GM06990 (cell line): ENCODE measurements at regions not wholly inside any gene's neighbourhood (a gene's known extent, or its start where the extent isn't known, plus 50 kb on each side); places are given as distances from the start of the nearest gene placed in this dataset.

Experiments used
- DNase-seq: peaks from one replicate; pipeline ENCODE4 v3.0.0-alpha.2; 2011; ENCODE audit not compliant: insufficient read length; ENCODE audit errors: extremely low read depth
- H3K27me3 ChIP-seq: replicated peaks from 2 replicates; pipeline ENCODE4 v1.6.0; 2011; ENCODE audit warnings: low read length; ENCODE audit not compliant: control insufficient read depth, insufficient read depth
- H3K36me3 ChIP-seq: 2 replicates; pipeline ENCODE4 v1.5.1; 2011; ENCODE audit warnings: low read length; ENCODE audit not compliant: control insufficient read depth, insufficient read depth
- H3K4me3 ChIP-seq: replicated peaks from 2 replicates; pipeline ENCODE4 v1.5.1; 2011; ENCODE audit warnings: low read depth, mild to moderate bottlenecking, control low read depth, low read length
- TF ChIP-seq, protein P1 (sequence below): IDR thresholded peaks from 2 replicates; pipeline ENCODE4 v1.5.1; 2011; ENCODE audit warnings: low read length, control low read depth, mild to moderate bottlenecking, inconsistent platforms; ENCODE audit not compliant: insufficient read depth, poor library complexity, severe bottlenecking

DNA sequence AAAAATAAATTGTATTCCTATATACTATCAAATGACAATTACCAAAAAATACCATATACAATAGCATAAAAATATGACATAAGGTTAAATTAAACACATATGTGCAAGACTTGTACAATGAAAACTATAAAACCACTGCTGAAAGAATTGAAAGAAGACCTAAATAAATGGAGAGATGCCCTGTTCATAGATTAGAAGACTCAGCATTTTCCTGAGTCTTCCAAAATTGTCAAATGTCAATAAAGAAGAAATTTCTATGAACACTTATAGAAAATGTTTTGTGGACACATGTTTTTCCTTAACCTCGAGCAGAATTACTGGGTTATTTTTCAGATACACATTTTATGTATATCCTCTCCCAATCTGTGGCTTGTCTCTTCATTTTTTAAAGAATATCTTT, 103.1 kb upstream of the DCLK2 start:
- TF ChIP-seq, protein P1, sequence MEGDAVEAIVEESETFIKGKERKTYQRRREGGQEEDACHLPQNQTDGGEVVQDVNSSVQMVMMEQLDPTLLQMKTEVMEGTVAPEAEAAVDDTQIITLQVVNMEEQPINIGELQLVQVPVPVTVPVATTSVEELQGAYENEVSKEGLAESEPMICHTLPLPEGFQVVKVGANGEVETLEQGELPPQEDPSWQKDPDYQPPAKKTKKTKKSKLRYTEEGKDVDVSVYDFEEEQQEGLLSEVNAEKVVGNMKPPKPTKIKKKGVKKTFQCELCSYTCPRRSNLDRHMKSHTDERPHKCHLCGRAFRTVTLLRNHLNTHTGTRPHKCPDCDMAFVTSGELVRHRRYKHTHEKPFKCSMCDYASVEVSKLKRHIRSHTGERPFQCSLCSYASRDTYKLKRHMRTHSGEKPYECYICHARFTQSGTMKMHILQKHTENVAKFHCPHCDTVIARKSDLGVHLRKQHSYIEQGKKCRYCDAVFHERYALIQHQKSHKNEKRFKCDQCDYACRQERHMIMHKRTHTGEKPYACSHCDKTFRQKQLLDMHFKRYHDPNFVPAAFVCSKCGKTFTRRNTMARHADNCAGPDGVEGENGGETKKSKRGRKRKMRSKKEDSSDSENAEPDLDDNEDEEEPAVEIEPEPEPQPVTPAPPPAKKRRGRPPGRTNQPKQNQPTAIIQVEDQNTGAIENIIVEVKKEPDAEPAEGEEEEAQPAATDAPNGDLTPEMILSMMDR, result no peak
- Histone ChIP-seq H3K4me3 (no peak overlapping the region), H3K36me3 (no peaks in the 10 kb centered on the region), H3K27me3 (no peaks in the 10 kb centered on the region)
- DNase-seq, result no peak

DNA sequence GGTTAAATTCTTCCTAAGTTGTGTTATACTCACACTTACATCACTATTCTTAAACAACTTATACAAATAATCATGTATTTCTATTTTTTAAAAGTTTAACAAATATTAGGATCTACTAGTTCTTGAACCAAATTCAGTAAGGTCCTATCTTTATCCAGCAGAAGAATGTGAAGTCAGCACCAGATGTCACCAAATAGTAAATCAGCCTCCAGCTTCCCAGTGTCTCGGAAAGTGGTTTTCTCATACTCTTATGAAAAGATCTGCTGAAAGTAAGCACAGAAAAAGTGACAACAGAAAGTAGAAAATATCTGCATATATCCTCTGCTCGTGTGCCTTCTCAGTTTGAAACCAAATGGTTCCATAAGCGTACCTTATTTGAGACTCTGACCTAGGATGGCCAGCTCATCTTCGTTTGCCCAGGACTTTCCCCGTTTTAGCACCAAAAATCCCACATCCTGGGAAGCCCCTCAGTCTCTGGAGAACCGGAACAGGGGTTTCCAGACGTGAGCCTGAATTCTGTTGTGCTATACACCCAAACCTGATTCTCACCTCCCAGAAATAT, 98.0 kb upstream of the DCLK2 start:
- Histone ChIP-seq H3K27me3 (no peaks in the 10 kb centered on the region), H3K4me3 (no peak overlapping the region), H3K36me3 (no peaks in the 10 kb centered on the region)
- TF ChIP-seq, protein P1, result no peak
- DNase-seq, result no peak

DNA sequence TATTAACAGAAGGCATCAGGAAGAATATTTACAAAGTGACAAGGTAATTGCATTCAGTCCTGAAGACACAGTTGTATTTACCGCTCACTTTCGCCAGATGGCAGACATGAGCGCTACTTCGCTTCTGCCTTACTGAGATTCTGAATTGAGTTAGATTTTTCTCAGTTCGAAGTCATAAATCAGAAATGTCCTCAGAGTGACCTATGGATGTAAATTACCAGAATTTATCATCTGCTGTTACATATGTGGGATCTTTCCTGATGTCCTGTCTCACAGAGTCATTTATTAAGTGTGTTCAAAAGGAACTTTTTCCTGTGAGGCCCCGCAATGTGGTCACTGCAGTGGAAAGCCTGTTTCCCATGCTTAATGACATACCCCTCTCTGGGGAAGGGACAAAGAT, 97.3 kb upstream of the DCLK2 start:
- peak; percentile 20 for DNase-seq
- no peaks in the 10 kb centered on the region for H3K36me3 ChIP-seq
- TF ChIP-seq, protein P1, result peak; percentile 71
- H3K4me3 ChIP-seq, result no peak overlapping the region
- no peaks in the 10 kb centered on the region for H3K27me3 ChIP-seq

DNA sequence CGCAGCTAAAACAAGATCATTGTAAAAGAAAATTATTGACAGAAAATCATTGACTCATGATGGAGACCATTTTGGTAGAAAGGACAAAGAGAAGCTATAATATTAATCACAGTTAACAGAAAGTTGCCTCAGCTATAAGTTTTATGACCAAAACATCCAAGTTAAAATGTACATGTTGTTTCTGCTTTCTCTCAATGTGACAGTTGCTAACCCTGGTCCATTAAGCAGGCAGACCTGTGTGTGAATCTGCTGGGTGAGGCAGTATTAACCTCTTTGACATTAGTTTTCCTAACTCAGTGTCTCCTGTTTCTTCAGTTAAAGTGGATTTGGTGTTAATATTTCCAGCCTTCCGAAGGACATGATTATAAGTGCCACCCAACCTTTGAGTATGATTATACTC, 94.8 kb upstream of the DCLK2 start:
- H3K27me3 ChIP-seq, result no peaks in the 10 kb centered on the region
- H3K36me3 ChIP-seq, result no peaks in the 10 kb centered on the region
- TF ChIP-seq, protein P1, result no peak
- H3K4me3 ChIP-seq, result no peak overlapping the region
- DNase-seq, result no peak

DNA sequence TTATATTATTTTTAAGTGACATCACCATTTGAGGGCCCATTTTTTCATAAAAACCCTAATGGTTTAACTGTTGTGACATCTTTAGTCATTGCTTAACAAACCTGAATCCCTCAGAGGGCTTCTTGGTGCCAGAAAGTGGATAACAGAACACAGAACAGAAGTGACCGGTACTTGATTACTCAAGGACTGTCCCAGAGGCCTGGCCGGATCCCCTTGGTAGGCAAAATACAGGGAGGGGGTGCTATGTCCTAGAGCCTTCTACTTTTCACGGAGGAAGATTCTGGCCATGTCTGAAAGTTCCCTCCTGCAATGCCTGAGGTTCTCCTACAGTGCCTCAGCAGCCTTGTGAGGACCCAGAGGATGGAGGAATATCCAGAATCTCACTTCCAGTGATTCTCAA, 94.3 kb upstream of the DCLK2 start:
- H3K4me3 ChIP-seq, result no peak overlapping the region
- H3K27me3 ChIP-seq, result no peaks in the 10 kb centered on the region
- no peak for DNase-seq
- TF ChIP-seq, protein P1, result no peak
- no peaks in the 10 kb centered on the region for H3K36me3 ChIP-seq

DNA sequence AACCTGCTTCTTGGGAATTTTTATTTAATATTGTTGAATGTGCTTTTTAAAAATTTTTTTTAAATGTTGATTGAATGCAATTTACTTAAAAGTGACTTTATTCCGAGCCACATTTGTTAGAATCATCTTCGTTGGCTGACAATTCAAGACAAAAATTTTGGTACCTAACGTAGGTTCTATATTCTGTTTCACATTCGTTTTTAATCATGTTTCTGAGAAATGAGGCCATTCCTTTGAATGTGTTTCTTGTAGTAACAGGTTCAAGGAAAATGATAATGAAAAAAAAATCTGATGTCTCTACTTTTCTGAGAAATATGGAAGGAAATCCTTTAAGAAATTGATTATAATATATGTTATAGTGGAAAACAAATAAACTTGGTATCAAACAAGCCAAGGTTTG, 92.3 kb upstream of the DCLK2 start:
- H3K27me3 ChIP-seq, result no peaks in the 10 kb centered on the region
- DNase-seq, result no peak
- H3K36me3 ChIP-seq, result no peaks in the 10 kb centered on the region
- no peak overlapping the region for H3K4me3 ChIP-seq
- TF ChIP-seq, protein P1, result no peak
